ENCODE measurements at regions not wholly inside any gene's neighbourhood (a gene's known extent, or its start where the extent isn't known, plus 50 kb on each side); places are given as distances from the start of the nearest gene placed in this dataset.
A peak's percentile ranks its signal among the peaks of the same experiment; 100 is the strongest.
"Not testable (repeated sequence)": the region's sequence is repeated elsewhere in the genome, so short reads cannot be mapped to it uniquely, and the experiment has no call there.

DNA sequence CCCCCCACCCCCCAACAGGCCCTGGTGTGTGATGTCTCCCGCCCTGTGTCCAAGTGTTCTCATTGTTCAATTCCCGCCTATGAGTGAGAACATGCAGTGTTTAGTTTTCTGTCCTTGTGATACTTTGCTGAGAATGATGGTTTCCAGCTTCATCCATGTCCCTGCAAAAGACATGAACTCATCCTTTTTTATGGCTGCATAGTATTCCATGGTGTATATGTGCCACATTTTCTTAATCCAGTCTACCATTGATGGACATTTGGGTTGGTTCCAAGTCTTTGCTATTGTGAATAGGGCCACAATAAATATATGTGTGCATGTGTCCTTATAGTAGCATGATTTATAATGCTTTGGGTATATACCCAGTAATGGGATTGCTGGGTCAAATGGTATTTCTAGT is 54.0 kb downstream of the ZCCHC13 start:
- not testable (repeated sequence) for ATAC-seq; H3K36me3 Mint-ChIP-seq; H3K27ac Mint-ChIP-seq; DNase-seq (ENCODE audit: low spot score in 2 of 2); H3K9me3 Mint-ChIP-seq

- Mint-ChIP-seq H3K9me3 (no peaks in the 10 kb centered on the region), H3K36me3 (no peaks in the 10 kb centered on the region), H3K27ac (no peak overlapping the region)
- DNase-seq (ENCODE audit: low spot score in 2 of 2), result no peak
- ATAC-seq, result no peak
Observed at GRCh38 chrX:74363914-74364313, 57.4 kb upstream of the SLC16A2 start.

GRCh38 chrX:74369666-74370065 is 51.6 kb upstream of the SLC16A2 start:
- no peaks in the 10 kb centered on the region for H3K9me3 Mint-ChIP-seq
- H3K27ac Mint-ChIP-seq, result no peak overlapping the region
- no peaks in the 10 kb centered on the region for H3K36me3 Mint-ChIP-seq
- ATAC-seq (no peak), DNase-seq (ENCODE audit: low spot score in 2 of 2) (no peak)

- ATAC-seq (no peak), DNase-seq (ENCODE audit: low spot score in 2 of 2) (no peak)
- Mint-ChIP-seq H3K36me3 (no peaks in the 10 kb centered on the region), H3K9me3 (no peaks in the 10 kb centered on the region), H3K27ac (no peak overlapping the region)
Observed at GRCh38 chrX:74370487-74370886, 50.8 kb upstream of the SLC16A2 start.

DNA sequence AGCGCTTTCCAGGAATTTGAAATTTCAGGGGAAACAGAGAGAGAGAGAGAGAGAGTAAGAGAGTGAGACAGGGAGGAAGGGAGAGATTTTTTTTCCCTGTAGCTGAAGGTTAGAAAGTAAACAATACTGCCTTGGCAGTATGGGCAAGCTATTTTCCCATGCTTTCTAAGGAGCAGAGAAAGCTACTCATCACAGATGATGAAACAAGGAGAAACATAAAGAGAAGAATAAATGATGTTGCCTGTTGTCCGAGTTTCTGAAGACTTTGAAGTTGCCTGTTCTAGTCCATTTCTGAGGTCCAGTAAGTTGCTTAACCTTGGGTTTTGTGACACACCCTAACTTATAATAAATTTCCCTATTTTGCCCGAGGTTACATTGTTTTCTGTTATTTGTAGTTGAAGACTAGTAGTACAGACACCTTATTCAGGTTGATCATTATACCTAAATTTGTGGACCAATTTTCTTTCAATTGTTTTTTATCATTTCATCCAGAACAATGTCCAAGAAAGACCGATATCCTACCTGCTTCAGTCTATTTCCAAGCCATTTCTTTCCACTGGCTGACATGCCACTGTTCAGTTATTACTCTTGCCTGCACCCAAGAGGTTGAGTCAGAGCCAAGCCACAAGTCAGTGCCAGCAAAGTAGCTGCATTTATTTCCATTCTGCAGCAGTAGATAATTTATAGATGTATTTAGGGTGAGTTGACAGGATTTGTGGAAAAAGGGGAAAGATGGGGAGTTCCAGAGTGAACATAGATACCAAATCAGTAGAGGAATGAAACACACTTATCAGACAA is 49.7 kb upstream of the SLC16A2 start:
- ATAC-seq (peak in 1 of 2 donors; percentile 64), DNase-seq (ENCODE audit: low spot score in 2 of 2) (no peak)
- no peaks in the 10 kb centered on the region for H3K36me3 Mint-ChIP-seq
- H3K27ac Mint-ChIP-seq, result no peak overlapping the region
- H3K9me3 Mint-ChIP-seq, result no peaks in the 10 kb centered on the region
